GM21515 (cell line): ENCODE measurements at regions not wholly inside any gene's neighbourhood (a gene's known extent, or its start where the extent isn't known, plus 50 kb on each side); places are given as distances from the start of the nearest gene placed in this dataset.

Source experiments
- ATAC-seq: cut with Tn5 transposase; IDR thresholded peaks from one replicate; pipeline ENCODE4 v1.9.1; 2021; ENCODE audit not compliant: unreplicated experiment

DNA sequence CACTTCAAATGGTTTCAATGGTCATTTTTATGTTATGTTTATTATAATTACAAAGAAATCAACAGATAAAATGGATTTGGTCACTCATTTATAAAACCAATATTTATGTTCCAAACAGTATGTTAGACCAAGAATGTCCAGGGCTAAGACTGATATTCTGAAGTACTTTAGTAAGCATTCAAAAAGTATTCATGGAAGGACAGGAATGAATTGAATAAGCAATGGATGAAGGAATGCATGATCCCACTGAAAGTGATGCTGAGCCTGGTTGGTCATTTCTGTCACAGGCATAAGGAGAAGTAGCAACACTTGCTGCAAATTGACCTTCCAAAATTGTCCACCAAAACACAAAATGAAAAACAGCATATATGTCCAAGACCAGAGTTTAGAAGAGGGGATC lies 189.0 kb upstream of the CELF2 start:
- ATAC-seq: no peak

DNA sequence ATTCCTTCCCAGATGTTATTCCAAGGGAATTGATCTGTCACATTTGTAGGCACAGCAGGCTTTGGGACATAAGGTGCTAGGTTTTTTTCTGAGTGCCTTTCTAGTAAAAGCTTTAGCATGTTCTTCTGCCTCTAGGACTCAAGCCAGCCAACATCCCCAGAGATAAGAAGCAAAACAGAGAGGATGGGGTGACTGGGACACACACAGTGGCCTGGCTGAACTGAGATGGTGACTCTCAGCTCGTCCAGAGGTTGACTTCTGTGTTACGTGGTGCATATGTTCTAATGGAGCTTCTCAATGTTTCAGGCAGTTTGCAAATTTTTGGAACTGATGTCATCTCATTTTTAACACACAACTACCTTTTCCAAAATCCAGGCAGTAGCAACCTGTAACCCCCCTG lies 188.1 kb upstream of the CELF2 start:
- no peak for ATAC-seq

DNA sequence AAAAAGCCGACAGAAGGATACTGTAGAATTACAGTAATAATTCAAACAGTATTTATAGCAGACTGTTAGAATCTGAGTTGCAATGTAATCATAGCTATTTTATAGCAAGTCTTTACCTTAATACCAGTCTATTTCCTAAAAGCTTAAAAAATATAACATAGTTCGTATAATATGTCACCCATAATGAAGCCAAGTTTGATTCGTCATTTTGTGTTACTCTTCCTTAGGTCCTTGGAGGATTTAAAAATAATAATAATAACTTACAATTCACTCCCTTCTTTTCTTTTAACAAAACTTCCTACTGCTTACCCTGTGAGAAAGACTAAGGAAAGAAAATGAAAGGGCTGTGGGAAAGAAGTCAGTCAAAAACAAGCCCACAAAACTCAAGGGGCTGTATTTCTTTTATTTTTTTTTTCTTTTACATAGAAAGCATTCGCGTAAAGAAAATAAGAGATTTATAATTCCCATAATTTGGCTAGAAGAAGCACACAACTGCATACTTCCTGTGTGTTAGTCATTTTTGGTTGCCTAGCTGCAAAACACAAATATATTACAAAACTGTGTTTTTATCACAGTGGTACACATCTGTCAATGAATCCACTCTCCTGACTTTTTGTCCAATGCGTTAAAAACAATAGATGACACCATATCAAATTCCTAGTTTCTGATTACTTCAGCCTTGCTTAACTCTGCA lies 187.2 kb upstream of the CELF2 start:
- ATAC-seq: no peak

DNA sequence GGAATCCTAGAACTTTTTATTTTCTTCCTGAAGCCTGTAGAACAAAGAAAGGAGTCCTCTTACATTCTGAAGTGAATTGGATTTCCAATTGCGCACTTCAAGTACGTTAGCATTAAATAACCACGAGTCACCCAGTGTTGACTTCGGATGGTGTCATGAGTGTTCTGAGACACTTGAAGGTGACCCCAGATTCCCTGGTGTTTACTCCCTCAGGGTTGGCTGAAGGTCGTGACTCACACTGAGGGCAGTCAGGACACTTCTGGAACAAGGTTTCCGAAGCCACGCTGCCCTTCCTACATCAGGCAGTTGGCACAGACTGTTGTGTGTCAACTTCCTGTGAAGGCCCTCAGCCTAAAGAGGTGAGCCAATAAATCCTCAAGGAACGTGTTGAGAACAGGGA lies 186.6 kb upstream of the CELF2 start:
- ATAC-seq: no peak

DNA sequence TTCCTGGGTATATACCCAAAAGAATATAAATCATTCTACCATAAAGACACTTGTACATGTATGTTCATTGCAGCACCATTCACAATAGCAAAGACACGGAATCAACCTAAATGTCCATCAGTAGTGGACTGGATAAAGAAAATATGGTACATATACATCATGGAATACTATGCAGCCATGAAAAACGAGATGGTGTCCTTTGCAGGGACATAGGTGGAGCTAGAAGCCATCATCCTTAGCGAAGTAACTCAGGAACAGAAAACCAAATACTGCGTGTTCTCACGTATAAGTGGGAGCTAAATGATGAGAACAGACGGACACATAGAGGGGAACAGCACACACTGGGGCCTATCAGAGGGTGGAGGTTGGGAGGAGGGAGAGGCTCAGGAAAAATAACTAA lies 183.7 kb upstream of the CELF2 start:
- ATAC-seq: no peak

DNA sequence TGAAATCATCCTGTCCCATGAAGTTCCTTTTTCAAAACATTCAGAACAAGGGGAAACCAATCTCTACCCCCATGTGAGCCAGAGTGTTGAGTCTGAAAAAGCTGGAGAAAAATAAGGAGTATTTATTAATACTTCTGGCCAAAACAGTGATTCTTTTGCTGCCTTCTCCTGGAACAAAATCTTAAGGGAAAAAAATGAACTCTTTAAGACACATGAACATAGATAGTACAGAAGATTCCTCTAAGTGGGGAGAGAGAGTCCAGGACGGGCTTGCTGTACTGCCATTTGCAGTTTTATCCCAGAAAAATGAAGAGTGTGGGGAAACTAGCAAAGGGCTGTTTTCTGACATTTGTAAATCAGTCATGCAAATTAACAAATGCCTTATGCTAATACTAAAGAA lies 173.4 kb upstream of the CELF2 start:
- ATAC-seq: no peak

DNA sequence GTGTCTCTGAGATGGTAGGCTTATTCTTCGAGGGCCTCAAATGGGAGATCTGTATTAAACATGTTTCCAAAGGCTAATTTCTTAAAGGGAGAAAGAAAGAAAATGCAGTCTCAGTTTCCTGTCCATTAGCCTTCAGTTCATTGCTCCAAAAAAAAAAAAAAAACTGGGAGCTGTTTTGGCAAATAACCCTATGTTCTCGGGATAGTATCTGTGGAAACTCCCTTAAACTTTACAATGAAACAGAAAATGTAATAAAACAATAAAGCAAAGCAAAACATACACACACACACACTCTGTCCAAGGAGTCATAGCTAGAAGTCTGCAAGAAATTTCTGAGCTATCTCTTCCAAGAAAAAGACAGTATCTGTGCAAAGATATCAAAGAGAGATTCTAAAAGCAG lies 172.5 kb upstream of the CELF2 start:
- no peak for ATAC-seq

DNA sequence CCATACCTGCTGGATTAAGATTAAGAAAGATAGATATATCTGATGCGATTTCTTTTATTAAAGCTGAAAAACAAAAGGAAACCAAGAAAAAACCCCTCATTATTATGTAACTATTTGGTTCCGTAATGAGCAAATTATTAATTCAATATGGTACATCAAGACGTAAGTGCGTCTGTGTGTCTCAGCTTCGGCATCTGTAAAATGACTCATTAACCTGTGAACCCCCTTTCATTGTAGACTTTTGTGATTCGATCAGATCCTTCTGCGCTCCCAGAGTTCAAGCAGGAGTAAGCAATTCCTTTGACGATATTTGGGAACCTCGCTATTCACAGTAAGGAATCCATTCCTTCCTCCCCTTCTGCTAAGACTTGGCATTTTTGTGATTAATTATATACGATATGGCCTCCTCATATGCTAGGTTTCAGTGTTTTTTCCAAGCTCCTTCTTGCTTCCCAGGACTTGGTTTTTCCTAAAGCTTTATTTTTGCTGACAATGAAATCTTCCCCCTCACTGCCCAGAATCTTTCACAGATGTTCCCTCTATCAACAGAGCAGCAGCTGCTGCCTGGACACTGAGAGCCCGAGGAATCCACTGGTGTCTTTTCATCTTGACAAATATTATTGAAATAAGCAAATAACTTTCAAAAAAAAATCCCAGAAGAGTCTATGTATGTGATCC lies 171.7 kb upstream of the CELF2 start:
- no peak for ATAC-seq

DNA sequence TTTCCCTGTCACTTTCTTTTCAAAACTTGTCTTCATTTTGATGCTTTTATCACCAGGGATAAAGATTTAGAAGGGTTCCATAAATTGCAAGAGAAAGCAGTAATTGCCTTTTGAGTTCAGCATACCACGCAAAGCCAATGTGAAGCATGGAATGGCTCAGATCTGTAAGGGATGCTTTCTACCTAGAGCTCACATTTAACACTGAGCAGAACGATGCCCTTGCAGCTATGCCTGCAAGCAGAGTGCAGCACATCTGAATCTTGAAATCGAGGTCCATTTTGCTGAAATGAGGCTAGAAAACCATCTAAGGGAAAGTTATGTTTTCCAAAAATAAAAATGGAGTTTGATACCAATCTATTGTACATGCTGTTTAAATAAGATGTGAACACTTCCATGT lies 171.2 kb upstream of the CELF2 start:
- no peak for ATAC-seq

DNA sequence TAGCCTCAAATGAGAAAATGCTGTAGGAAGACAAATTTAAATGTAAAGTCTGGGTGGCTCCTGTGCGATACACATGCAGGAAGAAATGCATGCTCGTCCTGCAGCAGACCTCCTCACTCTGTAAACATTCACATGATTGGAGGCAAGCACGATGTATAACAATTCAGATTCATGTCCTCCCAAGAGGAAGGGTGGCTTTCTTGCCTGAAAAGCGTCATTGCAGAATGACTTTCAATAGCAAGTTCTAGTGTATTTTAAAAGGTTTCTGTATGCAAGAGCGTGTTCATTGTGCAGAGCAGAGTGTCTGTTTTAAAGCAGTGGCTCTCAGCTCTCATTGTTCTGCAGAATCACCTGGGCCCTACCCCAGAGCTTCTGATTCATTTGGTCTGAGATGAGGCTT lies 170.3 kb upstream of the CELF2 start:
- no peak for ATAC-seq

DNA sequence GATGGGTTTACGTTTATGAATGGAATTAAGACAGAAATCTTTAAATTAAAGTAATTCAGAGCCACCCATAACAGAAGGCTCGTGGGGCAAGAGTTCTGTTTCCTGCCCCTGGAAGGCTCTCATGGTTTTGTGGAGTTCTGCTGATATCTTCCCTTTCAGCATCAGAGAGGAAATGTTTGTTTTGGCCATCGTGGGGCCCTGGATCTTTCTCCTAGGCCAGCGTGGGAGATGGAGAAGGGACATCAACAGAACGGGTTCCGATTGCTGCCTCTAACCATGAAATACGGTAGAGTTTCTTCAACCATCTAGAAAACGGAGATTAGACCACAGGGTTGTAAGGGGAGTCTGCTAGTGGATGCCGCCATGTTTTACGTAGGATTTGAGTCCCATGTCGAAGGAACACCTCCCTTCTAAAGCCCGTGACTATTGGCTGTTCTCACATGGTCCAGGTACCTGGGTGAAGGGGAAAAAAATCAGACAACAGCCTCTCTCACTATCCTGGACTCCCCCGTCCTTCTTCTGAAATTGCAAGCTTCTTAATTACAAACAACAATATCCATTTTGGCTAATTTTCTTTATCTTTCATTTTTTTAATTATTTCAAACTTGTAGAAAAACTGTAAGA lies 169.1 kb upstream of the CELF2 start:
- ATAC-seq: no peak

DNA sequence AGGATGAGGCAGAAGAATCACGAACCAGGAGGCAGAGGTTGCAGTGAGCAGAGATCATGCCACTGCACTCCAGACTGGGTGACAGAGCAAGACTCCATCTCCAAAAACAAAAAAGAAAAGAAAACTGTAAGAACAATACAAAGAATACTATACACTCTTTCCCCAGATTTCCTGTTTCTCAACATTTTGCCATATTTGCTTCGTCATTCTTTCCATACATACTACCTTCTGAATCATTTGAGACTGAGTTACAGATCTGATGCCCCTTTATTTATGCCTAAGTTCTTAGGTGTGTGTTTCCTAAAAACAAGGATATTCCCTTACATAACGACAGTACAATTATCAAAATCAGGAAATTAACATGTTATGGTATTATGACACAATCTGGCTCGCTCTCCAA lies 168.4 kb upstream of the CELF2 start:
- no peak for ATAC-seq

DNA sequence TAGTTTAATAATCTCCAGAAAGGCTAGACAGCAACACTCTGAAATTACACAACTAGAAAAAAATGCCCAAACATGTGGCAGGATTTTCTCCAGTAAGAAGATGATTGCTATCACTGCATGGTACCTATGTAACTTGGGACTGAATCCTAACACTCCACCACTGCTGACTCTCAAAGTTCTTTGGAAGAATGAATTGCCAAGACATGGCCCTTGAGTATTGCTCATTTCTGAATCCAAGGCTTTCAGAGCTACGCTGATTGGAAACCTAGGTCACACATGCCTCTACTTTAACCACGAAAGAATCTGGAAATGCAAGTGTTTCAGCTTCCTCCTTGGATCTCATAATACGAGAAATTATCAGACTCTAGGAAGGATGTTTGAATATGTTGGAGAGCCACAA lies 167.5 kb upstream of the CELF2 start:
- no peak for ATAC-seq

DNA sequence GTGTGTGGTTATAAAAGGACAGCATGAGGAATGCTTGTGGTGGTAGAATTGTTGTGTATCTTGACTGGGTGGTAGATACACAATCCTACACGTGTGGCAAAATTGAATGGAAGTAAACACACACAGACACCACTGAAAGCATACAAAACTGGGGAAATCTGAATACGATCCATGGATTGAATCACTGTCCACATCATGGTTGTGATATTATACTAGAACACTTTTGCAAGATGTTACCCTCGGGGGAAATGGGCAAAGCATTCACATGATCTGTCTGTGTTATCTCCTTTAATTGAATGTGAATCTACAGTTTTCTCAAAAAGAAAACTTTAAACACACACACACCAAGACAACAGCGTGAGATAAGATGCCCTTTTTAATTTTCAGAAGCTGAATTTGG lies 165.2 kb upstream of the CELF2 start:
- no peak for ATAC-seq

DNA sequence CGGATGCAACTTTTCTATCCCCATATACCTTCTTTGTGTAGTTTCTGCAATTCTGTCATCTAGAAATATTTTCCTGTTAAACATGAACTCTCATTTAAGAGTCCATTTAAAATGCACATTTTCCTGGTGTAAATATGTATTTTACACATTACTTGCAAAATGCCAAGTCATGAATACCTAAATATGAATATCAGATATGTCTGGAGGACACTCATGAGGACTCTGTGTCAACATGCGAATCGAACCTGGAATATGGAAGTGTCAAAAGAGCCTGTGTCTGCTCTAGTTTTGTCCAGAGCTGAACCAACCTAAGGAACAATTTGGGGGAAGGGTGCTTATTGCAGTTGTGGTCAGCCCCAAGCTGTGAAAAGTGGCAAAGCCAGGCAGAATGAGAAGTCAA lies 163.7 kb upstream of the CELF2 start:
- ATAC-seq: no peak

DNA sequence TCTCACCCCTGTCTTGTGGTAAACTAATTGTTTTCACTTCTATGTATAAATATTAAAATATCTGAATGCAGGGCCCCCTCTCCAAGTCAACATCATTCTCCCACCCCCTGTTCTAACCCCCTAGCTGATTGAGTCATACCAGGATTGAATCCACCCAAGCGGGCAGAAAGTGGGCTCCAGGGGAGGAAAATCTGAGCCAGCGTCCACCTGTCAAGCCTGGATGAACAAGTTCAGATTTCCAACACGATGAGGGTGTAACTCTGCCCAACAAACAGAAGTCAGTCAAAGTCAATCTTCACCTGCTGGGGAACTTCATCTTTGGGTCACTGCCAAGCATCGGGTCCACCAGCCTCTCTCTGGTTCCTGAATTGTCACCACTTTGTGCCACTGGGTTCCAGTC lies 162.9 kb upstream of the CELF2 start:
- no peak for ATAC-seq

DNA sequence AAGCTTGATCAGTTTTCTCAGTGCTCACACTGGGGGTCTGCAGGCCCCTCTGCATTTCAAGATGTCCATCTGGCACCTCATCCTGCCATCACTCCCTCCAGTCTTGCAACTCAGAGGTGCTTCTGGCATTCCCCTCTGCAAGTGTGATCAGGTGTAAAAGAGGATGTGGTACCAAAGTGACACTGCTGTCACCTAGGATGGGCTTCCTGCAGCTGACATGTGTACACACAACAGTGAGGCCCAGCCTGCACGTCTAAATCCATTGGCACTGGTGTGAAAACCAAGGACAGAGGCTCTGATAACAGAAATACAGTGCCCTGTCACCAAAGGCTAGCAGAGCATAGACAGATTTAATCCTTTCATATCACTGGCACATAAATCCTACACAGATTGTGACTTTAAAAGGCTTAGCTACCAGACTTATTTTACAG lies 162.5 kb upstream of the CELF2 start:
- no peak for ATAC-seq

DNA sequence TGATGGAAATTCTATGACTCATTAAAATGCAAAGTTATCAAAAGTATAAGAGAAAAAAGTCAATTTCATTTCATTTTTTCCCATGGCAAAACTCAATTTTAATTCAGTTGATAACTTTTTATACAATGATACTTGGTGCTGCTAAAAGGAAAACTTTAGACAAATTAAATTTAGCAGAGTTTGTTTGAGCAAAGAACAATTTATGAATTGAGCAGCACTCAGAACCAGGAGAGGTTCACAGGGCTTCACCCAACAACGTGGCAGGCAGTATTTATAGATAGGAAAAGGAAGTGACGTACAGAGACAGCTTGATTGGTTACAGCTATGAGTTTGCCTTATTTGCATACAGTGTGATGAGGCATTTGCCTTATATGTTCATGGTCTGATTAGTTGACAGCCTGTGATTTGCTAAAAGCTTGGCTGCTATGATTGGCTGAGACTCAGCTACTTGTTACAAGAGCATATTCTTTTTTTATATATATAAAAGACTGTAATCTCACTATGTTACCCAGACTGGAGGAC lies 157.2 kb upstream of the CELF2 start:
- ATAC-seq: no peak

DNA sequence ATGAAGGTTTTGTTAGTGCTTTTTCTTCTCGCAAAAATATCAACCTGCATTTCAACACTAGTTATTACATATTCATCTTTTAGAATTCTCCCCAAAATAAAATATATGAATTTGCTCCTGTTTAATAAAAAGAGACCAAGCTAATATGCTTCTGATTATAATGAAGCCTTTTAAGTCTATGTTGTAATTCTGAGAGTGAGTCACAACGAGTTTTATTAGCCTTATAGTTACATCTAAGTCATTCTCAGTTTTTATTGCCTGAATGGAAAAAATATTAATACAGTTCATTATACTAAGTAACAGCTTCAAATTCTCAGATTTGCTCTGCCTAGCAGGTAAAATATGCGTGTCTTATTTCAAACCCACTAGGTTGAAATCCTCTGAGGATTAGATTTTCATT lies 152.4 kb upstream of the CELF2 start:
- ATAC-seq: no peak

DNA sequence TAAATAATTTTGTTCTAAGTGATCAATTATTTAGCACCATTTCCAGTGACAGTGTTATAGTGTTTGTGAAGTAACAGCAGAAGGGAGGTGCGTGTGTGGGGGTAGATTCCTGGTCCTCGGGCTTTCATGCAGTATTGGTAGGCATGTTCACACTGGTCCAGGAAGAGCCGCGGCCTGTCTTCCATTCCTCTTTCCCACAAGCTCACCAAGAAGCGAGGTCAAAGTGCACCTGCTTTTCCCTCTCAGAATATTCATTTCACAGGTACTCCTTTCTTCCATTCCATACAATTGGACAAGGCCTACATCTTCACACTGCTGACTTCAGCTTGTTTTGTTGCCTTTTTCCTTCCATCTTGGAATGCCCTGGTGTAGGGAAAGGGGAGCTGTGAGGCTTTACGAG lies 151.8 kb upstream of the CELF2 start:
- ATAC-seq: no peak

DNA sequence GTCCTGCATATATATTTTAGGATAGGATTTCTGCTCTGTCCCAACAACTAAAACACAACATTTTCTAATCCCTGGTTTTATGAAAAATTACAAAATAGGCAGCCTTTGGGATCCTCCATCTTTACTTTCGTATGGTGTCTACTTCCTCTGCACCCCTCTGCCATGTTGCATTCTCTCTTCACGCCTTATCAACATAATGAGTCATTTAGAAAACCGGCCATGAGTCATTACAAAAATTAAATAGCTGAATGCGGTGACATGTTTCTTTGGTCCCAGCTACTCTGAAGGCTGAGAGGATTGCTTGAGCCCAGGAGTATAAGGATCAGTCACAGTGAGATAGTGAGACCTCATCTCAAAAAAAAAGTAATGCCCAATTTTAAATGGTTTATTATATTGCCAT lies 148.1 kb upstream of the CELF2 start:
- peak; percentile 60 for ATAC-seq

DNA sequence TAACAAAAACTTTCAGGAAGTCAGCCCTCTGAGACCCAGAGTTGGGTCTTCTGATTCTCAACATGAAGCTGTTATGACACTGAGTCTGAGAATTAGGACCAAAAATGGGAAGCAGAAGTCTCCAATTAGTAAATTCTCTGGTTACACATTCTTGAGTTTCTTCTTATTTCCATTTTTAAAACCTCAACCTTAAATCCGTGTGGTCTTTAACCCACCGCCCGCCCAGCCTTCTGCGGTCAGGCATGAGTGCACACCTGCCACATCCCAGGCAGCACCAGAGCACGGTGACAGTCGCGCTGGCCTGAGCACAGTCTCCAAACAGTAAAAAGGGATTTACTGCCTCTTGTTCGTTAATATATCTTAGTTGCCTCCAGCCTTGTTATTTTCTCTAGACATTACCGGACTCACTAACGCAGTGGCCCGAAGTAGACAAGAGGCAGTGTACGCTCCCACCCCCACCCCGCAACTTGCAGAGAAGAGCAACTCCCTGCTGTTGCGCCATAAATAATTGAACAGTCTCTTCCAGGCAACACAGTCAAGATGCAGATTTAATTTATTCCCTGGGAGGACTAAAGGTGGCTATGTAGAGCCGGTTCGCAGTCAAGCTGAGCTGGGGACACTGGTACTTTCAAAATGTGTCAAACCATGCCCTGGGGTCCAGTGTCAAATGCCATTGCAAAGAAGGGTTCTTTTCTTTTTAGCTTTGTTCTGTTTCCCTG lies 147.0 kb upstream of the CELF2 start:
- peak; percentile 65 for ATAC-seq
